Epidermal melanocyte (primary cell): ENCODE measurements at regions not wholly inside any gene's neighbourhood (a gene's known extent, or its start where the extent isn't known, plus 50 kb on each side); places are given as distances from the start of the nearest gene placed in this dataset.

Experiments
- DNase-seq: peaks from one replicate; pipeline ENCODE4 v3.0.0; 2011; ENCODE audit warnings: low spot score; ENCODE audit not compliant: insufficient read length

GRCh38 chr3:55244247-55244646 lies 242.9 kb downstream of the WNT5A start:
- no peak for DNase-seq

- no peak for DNase-seq
Measured at GRCh38 chr3:55243678-55244077, 243.4 kb downstream of the WNT5A start.

GRCh38 chr3:55242921-55243320 lies 244.2 kb downstream of the WNT5A start:
- no peak for DNase-seq

- DNase-seq = no peak
Measured at GRCh38 chr3:55241098-55241497, 246.0 kb downstream of the WNT5A start.

- no peak for DNase-seq
Measured at GRCh38 chr3:55235416-55235815, 251.7 kb downstream of the WNT5A start.

- no peak for DNase-seq
Measured at GRCh38 chr3:55226696-55227095, 260.4 kb downstream of the WNT5A start.

GRCh38 chr3:55218577-55218976 lies 268.5 kb downstream of the WNT5A start:
- DNase-seq = no peak

- no peak for DNase-seq
Measured at GRCh38 chr3:55207744-55208143, 279.4 kb downstream of the WNT5A start.

- no peak for DNase-seq
Measured at GRCh38 chr3:55205990-55206389, 278.1 kb upstream of the LRTM1 start.

GRCh38 chr3:55204417-55204816 lies 276.6 kb upstream of the LRTM1 start:
- no peak for DNase-seq

GRCh38 chr3:55203546-55203945 lies 275.7 kb upstream of the LRTM1 start:
- DNase-seq = no peak

GRCh38 chr3:55203006-55203405 lies 275.1 kb upstream of the LRTM1 start:
- no peak for DNase-seq

- no peak for DNase-seq
Measured at GRCh38 chr3:55202326-55202725, 274.5 kb upstream of the LRTM1 start.

- no peak for DNase-seq
Measured at GRCh38 chr3:55201779-55202178, 273.9 kb upstream of the LRTM1 start.

GRCh38 chr3:55200906-55201305 lies 273.0 kb upstream of the LRTM1 start:
- no peak for DNase-seq

GRCh38 chr3:55198554-55198953 lies 270.7 kb upstream of the LRTM1 start:
- no peak for DNase-seq

- DNase-seq = no peak
Measured at GRCh38 chr3:55197021-55197420, 269.2 kb upstream of the LRTM1 start.

- no peak for DNase-seq
Measured at GRCh38 chr3:55196495-55196894, 268.6 kb upstream of the LRTM1 start.

- no peak for DNase-seq
Measured at GRCh38 chr3:55194376-55194775, 266.5 kb upstream of the LRTM1 start.

- DNase-seq = peak; percentile 50
Measured at GRCh38 chr3:55191911-55192775, 264.3 kb upstream of the LRTM1 start.

GRCh38 chr3:55190331-55190730 lies 262.5 kb upstream of the LRTM1 start:
- peak; percentile 26 for DNase-seq

- DNase-seq = no peak
Measured at GRCh38 chr3:55189359-55189801, 261.5 kb upstream of the LRTM1 start.

GRCh38 chr3:55185380-55185779 lies 257.5 kb upstream of the LRTM1 start:
- no peak for DNase-seq
